ENCODE measurements at regions not wholly inside any gene's neighbourhood (a gene's known extent, or its start where the extent isn't known, plus 50 kb on each side); places are given as distances from the start of the nearest gene placed in this dataset.

DNA sequence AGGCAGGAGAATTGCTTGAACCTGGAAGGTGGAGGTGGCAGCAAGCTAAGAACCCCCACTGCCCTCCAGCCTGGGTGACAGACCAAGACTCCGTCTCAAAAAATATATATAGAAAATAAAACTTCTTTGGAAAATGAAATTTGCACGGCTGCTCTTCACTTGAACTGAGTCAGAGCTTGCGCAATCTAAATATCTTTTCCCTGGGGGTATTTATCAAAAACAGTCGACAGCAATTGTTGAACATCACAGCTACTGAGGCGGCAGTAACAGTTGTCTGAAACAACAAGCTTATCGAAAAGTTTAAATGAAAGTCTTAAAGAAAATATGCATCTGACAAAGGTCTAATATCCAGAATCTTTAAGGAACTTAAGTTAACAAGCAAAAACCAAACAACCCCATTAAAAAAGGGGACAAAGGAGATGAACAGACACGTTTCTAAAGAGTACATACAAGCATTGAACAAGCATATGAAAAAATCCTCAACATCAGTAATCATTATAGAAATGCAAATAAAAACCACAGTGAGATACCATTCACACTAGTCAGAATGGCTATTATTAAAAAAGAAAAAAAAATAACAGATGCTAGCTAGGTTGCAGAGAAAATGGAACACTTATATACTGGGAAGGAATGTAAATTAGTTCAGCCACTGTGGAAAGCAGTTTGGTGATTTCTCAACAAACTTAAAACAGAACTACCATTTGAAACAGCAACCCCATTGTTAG lies 153.6 kb upstream of the CDH9 start:
- TF ChIP-seq GATA3 (IDR thresholded peaks at IDR 0.05; ENCODE audit: low read depth, low read length) (no peak), GATA2 (IDR thresholded peaks at IDR 0.05; ENCODE audit: low read depth, low read length) (no peak)
